GM10847 (cell line): ENCODE measurements at regions not wholly inside any gene's neighbourhood (a gene's known extent, or its start where the extent isn't known, plus 50 kb on each side); places are given as distances from the start of the nearest gene placed in this dataset.

Experiments
- POLR2A ChIP-seq: IDR thresholded peaks from 2 replicates; pipeline ENCODE4 v1.6.1; 2011; ENCODE audit not compliant: insufficient read length; ENCODE audit errors: extremely low read depth

DNA sequence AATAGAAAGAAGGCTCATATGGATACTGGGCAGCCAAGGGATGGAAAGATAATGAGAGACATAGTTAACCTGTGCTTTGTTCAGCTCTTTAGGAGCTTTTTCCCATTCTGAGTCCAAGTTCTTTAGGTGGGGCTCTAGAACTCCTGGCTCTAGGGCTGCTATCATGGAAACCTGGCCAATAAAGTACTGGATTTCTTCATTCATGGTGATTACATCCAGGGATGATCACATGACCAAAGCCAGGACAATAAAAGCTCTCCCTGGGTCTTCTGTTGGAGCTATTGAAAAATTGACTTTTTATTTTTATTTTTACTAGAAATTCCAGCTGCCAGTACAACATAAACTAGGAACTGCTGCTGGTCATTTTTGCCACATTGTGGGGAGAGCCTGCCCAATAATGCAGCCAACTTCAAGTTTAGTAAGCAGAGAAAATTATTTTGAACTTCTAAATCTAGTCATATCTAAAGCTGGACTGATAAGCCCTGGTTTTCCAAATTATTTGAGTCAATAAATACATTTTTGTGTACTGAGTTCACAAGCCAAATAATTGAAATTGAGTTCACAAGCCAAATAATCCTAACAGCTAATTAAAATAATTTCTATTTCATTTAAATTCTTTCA lies 224.9 kb upstream of the STARD13 start:
- no peak for TF ChIP-seq POLR2A

DNA sequence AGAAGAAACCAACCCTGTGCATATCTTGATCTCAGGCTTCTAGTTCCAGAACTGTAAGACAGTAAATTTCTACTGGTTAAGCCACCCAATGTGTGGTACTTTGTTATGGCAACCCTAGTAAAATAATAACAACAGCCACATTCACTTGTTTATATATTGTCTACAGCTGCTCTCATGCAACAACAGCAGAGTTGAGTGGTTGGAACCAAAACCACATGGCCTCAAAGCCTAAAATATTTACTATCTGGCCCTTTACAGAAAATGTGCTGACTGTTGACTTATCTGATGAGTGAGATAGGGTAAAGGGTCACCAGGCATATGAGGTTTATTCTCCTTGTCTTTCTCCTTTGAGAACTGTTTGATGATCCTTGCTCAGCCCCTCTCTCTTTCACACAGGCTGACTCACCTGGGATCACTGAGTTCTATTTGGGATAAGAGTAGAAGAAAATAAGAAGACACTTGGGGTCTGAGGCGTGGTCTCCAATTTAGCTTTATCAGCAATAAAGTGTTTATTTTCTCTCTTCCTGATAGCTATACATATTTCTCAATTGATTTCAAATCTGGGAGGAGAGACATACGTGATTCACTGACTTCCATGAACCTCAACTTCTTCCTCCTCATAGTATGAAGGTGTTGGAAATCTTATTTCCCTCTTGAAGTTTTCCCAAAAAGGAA lies 227.5 kb upstream of the STARD13 start:
- TF ChIP-seq POLR2A, result no peak

DNA sequence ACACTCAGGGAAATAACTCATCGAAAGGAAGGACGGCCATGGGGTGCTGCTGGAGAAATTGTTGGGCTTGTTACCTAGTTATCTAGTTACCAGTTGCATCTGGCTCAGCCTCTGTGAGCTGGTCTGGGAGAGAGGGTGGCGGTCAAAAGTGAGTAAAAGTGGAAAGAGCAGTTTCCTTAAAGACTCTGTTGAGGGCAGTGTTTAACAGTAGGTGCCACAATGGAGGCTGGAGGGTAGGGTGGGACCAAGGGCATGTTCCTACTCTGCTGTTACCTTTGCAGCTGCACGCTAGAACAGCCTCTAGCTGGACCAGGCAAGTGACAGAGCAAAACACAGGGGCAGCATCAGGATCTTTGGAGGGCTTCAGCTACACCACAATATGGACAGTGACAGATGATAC lies 228.8 kb upstream of the STARD13 start:
- TF ChIP-seq POLR2A, result no peak

DNA sequence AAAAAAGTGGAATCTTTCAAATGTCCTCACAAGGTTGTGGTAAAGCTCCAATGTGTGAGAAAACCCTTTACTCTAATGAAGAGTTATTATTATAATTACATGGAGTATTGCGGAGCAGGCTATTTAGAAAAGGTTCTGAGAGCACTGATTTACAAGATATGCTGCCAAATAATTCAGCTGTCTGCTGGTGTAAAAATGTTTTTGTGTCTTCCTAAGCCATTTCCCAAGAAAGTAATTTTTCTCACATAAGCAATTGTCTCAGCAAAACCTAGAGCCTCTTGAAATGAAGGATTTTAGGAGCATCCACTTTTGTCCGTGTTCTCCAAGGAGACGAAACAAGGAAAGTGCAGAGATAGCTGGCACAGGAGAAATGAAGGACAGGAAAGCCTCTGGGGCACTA lies 229.6 kb upstream of the STARD13 start:
- no peak for TF ChIP-seq POLR2A

DNA sequence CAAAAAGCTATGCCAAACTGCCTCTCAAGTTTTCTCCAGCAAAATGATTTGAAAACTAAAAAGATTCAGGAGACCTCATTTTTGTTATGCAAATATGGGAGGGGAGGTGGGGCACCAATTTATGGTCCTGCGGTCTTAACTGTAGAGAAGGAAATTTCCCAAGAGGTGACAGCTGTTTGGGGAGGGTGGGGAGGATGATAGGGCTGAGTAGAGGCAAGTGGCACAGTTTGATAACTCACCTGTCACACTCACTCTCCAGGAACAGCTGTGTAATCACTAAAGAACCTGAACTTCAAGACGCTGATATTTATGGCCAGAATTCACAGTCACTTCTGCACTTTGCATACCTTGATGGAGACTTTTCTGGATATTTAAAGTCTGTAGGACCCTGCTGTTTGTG lies 232.9 kb upstream of the STARD13 start:
- TF ChIP-seq POLR2A, result no peak

DNA sequence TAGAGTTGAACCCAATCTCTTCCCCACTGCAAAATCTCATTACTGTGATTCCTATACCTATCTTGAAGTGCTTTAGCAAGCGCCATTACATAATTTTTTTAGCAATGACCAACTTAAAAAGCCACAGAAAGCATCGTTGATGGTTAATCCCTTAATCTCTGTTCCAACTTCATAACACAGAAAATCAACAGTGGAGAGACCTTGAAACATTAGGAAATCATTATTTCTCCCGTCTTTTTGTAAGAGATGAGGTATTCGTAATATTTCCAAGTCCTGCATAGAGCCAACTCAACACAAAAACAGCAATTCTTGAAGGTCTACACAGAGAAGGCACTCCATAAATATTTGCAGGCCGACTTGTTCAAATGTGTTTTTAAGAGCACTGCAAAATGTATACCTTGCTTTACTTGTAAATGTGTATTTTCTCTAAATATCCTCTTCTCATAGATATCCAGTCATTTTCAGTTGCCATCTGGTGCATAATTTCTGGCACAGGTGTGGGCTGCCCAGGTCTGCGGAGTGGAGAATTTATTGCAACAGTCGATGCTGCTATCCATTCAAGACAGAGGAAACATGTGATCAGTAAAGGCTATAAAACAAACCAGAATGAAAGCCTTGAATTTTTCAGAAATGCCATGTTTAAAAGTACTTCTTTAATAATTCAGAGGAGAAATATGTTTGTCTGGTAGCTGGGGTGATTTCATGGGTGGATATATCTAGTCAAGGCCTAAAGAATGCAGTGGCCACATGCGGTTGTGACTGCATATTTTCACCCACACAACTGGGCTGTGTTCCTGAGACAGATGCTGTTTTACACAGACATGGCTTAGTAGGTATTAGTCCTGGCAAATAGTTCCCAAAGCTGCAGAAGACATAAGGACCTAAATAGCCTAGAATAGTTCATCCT lies 234.3 kb upstream of the STARD13 start:
- no peak for TF ChIP-seq POLR2A

DNA sequence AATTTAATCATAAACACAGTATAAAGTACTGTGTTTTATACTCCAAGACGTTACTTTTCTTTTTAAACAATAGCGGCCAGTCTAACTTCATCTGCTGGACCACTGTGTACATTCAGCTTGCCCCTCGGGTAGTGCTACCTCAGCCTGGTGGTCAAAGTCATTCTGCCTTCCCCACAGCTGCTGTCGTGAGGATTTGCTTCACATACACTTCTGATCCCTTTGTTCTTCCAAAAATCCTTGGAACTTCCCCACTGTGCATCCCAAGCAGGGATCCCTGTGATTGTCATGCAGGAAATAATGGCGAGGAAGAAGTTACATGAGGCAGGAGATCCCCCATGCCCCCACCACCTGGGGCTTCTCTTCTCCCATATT lies 234.9 kb upstream of the STARD13 start:
- no peak for TF ChIP-seq POLR2A

DNA sequence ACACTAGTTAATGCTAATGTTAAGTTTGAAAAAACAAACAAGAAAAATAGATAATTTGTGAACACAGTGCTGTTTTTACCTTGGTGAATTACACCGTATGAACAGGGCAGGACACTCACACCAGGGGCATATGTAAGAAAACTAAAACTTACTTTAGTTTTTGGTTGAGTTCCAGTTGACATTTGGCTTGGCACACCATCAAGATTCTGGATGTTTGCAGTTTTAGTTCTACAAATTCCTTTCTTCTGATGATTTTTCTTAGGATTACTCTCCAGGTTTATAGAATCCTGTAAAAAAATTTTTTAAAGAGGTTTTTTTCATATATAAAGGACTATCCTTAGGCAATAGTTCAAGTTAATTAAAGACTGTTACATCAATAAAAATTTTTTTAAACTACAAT lies 238.5 kb upstream of the STARD13 start:
- no peak for TF ChIP-seq POLR2A

DNA sequence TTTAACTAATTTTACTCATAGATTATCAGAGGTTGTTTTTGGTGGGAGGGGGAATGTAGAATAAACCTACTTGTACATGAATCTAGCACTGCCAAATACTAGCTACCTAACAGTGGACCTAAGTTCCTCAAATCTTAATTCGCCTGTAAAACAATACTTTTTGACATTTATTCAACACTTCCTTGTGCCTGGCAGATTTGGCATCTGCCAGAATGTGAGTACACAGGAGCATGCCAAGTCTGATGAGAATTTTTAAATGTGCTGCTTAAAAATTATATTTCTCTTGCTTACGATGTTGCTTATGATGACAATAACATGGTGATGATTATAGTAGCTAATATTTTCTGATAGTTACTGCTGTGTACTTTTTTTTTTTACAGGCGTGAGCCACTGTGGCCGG lies 240.2 kb upstream of the STARD13 start:
- no peak for TF ChIP-seq POLR2A

DNA sequence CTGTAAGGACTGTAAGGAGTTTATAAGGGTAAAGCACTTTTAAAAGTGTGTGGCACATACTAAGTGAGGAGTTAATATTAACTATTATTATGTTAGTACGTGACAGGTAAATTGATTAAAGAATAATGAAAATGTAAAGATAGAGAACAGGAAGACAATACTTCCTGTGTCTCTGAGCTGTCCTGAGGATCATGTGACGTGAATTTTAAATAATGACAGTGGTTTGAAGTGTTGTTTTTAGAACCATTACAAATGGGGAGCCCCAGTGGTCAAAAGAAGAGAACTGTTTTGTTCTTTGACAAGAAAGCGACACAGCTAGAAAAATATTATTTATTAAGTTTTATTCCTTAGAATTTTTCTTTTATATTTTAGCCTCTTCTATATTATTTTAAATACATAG lies 241.2 kb upstream of the STARD13 start:
- TF ChIP-seq POLR2A, result no peak

DNA sequence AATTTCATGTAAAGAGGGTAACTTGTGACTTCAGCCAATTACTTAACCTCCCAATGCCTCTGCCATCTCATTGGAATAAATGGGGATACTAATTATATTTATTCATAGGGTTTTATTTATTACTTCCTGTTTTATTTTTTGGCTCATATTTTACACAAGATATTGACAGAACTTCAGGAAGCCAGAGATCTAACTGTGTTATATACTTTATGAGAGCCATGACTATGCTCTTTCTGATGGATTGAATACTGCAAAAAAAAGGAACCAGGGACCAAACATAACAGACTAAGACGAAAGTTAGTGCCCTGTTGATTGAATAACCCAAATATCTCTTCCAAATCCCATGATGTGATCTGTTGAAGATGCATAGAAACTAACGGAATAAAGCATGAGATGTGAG lies 243.3 kb upstream of the STARD13 start:
- no peak for TF ChIP-seq POLR2A

DNA sequence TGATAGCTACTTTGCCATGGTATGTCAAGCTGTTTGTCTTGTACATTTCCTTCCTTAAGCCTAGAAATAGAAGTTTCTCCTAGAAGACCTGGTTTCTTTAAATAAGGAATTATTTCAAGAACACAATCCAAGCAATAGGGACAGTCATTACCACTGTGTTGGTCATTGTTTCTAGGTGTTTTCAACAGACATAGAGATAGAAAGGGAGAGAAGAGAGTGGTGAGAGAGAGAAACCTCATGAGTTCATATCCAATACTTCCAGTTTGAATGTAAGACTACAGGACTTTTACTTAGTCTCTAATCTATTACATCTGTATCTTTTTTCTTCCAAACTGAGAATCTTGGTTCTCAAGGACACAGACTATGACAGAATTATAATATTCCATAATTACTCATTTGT lies 245.9 kb upstream of the STARD13 start:
- TF ChIP-seq POLR2A, result no peak

DNA sequence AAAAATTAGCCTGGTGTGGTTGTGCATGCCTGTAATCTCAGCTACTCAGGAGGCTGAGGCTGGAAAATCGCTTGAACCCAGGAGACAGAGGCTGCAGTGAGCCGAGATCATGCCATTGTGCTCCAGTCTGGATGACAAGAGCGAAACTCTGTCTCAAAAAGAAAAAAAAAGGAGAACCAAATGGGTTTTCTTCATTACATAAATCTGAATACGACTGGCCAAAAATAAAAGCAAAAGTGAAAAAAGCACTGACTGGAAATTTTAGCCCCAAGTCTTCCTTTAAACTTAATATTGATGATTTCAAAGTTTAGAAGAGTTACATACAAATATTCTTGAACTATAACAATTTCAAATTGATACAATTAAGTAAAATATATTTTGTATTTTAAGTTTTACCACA lies 249.5 kb upstream of the STARD13 start:
- TF ChIP-seq POLR2A, result no peak

DNA sequence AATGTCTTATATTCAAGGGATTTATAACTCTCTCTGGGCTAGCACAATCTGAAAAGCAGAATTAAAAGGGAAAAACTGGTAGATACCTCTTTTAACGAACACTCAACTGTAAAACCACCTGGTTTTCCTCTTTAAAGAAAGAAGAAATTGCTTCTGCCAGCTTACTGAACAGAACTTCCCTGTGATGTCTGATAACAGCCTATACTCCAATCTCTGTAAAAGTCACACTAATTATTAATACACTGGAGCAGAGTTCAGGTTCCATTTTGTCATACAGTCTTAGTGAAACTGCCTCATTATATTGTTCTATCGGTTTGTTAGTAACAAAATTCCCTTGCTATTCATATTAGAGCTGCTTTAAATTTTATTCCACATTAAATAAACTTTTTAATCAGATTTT lies 251.0 kb upstream of the STARD13 start:
- TF ChIP-seq POLR2A, result no peak

DNA sequence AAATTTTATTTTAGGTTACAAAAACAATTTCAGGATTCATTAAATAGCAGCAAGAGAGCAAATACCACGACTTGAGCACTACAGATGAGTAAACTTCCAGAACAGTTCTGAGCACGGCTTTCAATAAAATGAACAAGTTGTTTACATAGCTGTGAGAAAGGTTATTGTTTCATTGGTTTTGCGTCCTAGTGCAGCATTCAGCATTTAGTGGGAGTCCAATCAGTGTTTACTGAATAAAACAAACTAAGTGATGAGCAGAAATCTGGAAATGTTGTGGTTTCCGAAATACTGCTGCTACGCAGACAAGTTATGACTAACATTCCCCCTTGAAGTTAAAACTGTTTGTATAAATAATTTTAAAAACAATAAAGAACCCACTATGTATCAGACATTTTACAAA lies 251.5 kb upstream of the STARD13 start:
- TF ChIP-seq POLR2A, result no peak

DNA sequence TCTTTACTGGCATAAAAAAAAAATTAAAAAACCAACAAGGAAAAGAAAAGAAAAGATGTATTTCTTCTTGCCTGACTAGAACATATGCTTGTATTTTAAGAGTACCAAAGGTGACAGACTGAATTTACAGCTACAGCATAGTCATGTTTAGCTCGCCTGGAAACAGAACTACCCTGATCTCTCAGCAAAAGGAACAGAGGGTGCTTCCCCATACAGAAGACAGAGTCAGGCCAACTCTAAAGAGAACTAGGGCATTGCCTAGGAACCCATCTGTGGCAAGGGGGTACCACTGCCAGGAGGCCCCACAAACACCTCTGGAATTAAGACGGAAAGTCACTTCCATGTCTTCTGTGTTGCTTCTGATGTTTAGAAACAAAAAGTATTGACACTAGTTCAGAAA lies 252.1 kb upstream of the STARD13 start:
- TF ChIP-seq POLR2A, result no peak
